ENCODE measurements at regions not wholly inside any gene's neighbourhood (a gene's known extent, or its start where the extent isn't known, plus 50 kb on each side); places are given as distances from the start of the nearest gene placed in this dataset.

- DNase-seq, result no peak
These were observed 52.0 kb upstream of the CELF4 start for GRCh38 chr18:37617623-37618022.

All from inflammatory macrophage treated with lipopolysaccharide for 1 hour (primary cell).